GM12878 (cell line): ENCODE measurements at regions not wholly inside any gene's neighbourhood (a gene's known extent, or its start where the extent isn't known, plus 50 kb on each side); places are given as distances from the start of the nearest gene placed in this dataset.

ENCODE experiments used
- CBX5 ChIP-seq: sonication (generic); IDR thresholded peaks from 2 replicates; pipeline ENCODE4 v1.6.1; 2016; ENCODE audit warnings: low read depth, moderate library complexity, mild to moderate bottlenecking, inconsistent platforms
- ETV6 ChIP-seq, 2 experiments: fragments of 450-650 bp in 1 of 2; IDR thresholded peaks in 1 of 2; conservative IDR thresholded peaks in 1 of 2; 2 replicates each; pipeline ENCODE4 v1.6.1; 2014; ENCODE audit warnings: antibody characterized with exemption in 1 of 2, borderline replicate concordance in 1 of 2, low read depth in 1 of 2, mild to moderate bottlenecking in 1 of 2, moderate library complexity in 1 of 2
- FOS ChIP-seq: IDR thresholded peaks from 3 replicates; pipeline ENCODE4 v1.6.1; 2011; ENCODE audit warnings: borderline replicate concordance; ENCODE audit not compliant: insufficient read length; ENCODE audit errors: extremely low read depth
- TF ChIP-seq, protein P1 (sequence below): fragments of 450-650 bp; IDR thresholded peaks from 2 replicates; pipeline ENCODE4 v1.6.1; 2017; ENCODE audit warnings: mild to moderate bottlenecking, low read depth, inconsistent platforms; ENCODE audit not compliant: poor library complexity, severe bottlenecking
- TF ChIP-seq, protein P2 (sequence below): IDR thresholded peaks from 2 replicates; pipeline ENCODE4 v1.6.1; 2012; ENCODE audit warnings: improper control_type of control experiment, low read depth, low read length; ENCODE audit not compliant: insufficient replicate concordance

DNA sequence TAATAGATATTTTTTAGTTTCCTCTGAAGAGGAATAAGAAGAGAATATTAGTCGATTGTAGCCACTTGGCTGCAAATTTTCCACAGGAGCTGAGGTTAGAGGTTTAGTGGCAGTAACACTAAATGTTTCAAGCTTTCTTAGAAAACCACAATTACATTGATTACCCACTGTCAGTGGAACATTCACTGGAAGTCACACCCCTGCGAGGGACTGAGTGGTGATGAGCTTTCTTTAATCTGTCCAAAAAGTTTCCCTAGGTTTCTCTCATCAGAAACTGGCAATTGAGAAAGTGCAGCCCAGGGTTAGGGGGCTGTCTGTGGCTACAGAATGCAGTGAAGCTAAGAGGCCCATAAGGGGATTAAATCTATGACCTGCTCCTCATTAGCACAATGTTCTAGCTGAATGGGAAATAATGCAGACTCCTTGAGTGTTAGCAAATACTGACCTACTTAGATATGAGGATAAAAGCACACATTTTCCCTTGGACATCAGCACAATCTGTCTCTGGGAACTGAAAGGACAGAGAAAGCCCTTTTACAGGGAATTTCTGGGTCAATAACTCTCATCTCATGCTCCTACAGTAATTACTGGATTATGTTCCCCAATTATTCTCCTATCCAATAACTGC is 189.5 kb downstream of the FAM76B start (continued):
- TF ChIP-seq, protein P1, sequence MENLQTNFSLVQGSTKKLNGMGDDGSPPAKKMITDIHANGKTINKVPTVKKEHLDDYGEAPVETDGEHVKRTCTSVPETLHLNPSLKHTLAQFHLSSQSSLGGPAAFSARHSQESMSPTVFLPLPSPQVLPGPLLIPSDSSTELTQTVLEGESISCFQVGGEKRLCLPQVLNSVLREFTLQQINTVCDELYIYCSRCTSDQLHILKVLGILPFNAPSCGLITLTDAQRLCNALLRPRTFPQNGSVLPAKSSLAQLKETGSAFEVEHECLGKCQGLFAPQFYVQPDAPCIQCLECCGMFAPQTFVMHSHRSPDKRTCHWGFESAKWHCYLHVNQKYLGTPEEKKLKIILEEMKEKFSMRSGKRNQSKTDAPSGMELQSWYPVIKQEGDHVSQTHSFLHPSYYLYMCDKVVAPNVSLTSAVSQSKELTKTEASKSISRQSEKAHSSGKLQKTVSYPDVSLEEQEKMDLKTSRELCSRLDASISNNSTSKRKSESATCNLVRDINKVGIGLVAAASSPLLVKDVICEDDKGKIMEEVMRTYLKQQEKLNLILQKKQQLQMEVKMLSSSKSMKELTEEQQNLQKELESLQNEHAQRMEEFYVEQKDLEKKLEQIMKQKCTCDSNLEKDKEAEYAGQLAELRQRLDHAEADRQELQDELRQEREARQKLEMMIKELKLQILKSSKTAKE: no peak
- no peak for TF ChIP-seq FOS
- no peak for TF ChIP-seq CBX5
- TF ChIP-seq, protein P2, sequence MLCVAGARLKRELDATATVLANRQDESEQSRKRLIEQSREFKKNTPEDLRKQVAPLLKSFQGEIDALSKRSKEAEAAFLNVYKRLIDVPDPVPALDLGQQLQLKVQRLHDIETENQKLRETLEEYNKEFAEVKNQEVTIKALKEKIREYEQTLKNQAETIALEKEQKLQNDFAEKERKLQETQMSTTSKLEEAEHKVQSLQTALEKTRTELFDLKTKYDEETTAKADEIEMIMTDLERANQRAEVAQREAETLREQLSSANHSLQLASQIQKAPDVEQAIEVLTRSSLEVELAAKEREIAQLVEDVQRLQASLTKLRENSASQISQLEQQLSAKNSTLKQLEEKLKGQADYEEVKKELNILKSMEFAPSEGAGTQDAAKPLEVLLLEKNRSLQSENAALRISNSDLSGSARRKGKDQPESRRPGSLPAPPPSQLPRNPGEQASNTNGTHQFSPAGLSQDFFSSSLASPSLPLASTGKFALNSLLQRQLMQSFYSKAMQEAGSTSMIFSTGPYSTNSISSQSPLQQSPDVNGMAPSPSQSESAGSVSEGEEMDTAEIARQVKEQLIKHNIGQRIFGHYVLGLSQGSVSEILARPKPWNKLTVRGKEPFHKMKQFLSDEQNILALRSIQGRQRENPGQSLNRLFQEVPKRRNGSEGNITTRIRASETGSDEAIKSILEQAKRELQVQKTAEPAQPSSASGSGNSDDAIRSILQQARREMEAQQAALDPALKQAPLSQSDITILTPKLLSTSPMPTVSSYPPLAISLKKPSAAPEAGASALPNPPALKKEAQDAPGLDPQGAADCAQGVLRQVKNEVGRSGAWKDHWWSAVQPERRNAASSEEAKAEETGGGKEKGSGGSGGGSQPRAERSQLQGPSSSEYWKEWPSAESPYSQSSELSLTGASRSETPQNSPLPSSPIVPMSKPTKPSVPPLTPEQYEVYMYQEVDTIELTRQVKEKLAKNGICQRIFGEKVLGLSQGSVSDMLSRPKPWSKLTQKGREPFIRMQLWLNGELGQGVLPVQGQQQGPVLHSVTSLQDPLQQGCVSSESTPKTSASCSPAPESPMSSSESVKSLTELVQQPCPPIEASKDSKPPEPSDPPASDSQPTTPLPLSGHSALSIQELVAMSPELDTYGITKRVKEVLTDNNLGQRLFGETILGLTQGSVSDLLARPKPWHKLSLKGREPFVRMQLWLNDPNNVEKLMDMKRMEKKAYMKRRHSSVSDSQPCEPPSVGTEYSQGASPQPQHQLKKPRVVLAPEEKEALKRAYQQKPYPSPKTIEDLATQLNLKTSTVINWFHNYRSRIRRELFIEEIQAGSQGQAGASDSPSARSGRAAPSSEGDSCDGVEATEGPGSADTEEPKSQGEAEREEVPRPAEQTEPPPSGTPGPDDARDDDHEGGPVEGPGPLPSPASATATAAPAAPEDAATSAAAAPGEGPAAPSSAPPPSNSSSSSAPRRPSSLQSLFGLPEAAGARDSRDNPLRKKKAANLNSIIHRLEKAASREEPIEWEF: no peak
- no peak for TF ChIP-seq ETV6 (conservative IDR thresholded peaks at IDR 0.05 in 1 of 2, IDR thresholded peaks at IDR 0.05 in 1 of 2; ENCODE audit: borderline replicate concordance in 1 of 2, low read depth in 1 of 2)
